T-cell (primary cell): ENCODE measurements at regions not wholly inside any gene's neighbourhood (a gene's known extent, or its start where the extent isn't known, plus 50 kb on each side); places are given as distances from the start of the nearest gene placed in this dataset.

Source experiments
- ATAC-seq, 4 experiments: fragments of 200-7000 bp in 3 of 4; fragments of 150-1000 bp in 1 of 4; cut with Tn5 transposase; replicated peaks in 1 of 4; 1 replicate in 3 of 4; 2 replicates in 1 of 4; pipeline ENCODE4 v1.10.0; 2021; ENCODE audit warnings: moderate library complexity in 3 of 4, mild to moderate bottlenecking in 2 of 4, moderate number of reproducible peaks in 1 of 4
- CTCF ChIA-PET, 2 donors: fragments of 300-600 bp; sonication (Branson Sonifier 250); formaldehyde crosslinking; loops; one replicate each; lab custom pipeline; 2022; ENCODE audit warnings: antibody characterized with exemption in 2 of 2; lab: Charles Lee
- POLR2A ChIA-PET, 2 donors: fragments of 300-600 bp; sonication (Branson Sonifier 250); formaldehyde crosslinking; loops; one replicate each; lab custom pipeline; 2022; ENCODE audit warnings: antibody characterized with exemption in 2 of 2; lab: Charles Lee
- DNase-seq, 35 experiments: peaks; one replicate each; pipeline versions ENCODE4 v3.0.0 to v3.0.0-alpha.2; 2013 to 2023
- H3K27ac ChIP-seq: one replicate; pipeline ENCODE4 v1.5.1; 2013; ENCODE audit warnings: low read length
- H3K27me3 ChIP-seq, 2 experiments: replicated peaks in 1 of 2; 1 replicate in 1 of 2; 2 replicates in 1 of 2; pipeline versions ENCODE4 v1.6.1 to v1.7.0; 2013; ENCODE audit warnings: low read length in 1 of 2, mixed read lengths in 1 of 2; ENCODE audit not compliant: control insufficient read depth in 2 of 2, insufficient read depth in 2 of 2; ENCODE audit errors: extremely low read depth in 1 of 2
- H3K36me3 ChIP-seq, 2 donors: 1 replicate in 1 of 2; 2 replicates in 1 of 2; pipeline versions ENCODE4 v1.6.1 to v1.7.0; 2013; ENCODE audit warnings: low read length in 1 of 2; ENCODE audit not compliant: control insufficient read depth in 2 of 2, insufficient read depth in 1 of 2; ENCODE audit errors: extremely low read depth in 1 of 2
- H3K4me1 ChIP-seq, 2 experiments: 1 replicate in 1 of 2; 2 replicates in 1 of 2; pipeline versions ENCODE4 v1.6.1 to v1.7.0; 2013; ENCODE audit warnings: low read length in 2 of 2, mixed read lengths in 1 of 2; ENCODE audit not compliant: insufficient read depth in 2 of 2, control insufficient read depth in 1 of 2; ENCODE audit errors: extremely low read depth in 1 of 2
- H3K4me3 ChIP-seq, 2 donors: 1 replicate in 1 of 2; 2 replicates in 1 of 2; pipeline versions ENCODE4 v1.5.1 to v1.7.0; 2013; ENCODE audit warnings: mild to moderate bottlenecking in 2 of 2, low read length in 1 of 2, moderate library complexity in 1 of 2; ENCODE audit not compliant: control insufficient read depth in 1 of 2; ENCODE audit errors: extremely low read depth in 1 of 2
- H3K9me3 ChIP-seq: 2 replicates; pipeline ENCODE4 v1.7.0; 2013
- H3K27ac Mint-ChIP-seq, 2 donors: one replicate each; pipeline ENCODE4 v1.8.0; 2020 to 2021; ENCODE audit warnings: mild to moderate bottlenecking in 2 of 2, mixed read lengths in 2 of 2
- H3K27me3 Mint-ChIP-seq, 2 donors: one replicate each; pipeline ENCODE4 v1.8.0; 2021 to 2022; ENCODE audit warnings: mixed read lengths in 2 of 2
- H3K36me3 Mint-ChIP-seq: one replicate; pipeline ENCODE4 v1.8.0; 2021; ENCODE audit warnings: mixed read lengths
- H3K4me1 Mint-ChIP-seq, 3 donors: one replicate each; pipeline ENCODE4 v1.8.0; 2020 to 2022; ENCODE audit warnings: mixed read lengths in 3 of 3, mild to moderate bottlenecking in 1 of 3
- H3K4me3 Mint-ChIP-seq, 3 donors: one replicate each; pipeline ENCODE4 v1.8.0; 2020 to 2022; ENCODE audit warnings: mild to moderate bottlenecking in 3 of 3, mixed read lengths in 3 of 3, moderate library complexity in 3 of 3
- H3K9me3 Mint-ChIP-seq, 3 donors: one replicate each; pipeline ENCODE4 v1.8.0; 2020 to 2022; ENCODE audit warnings: mixed read lengths in 3 of 3
- WGBS: methylation state at CpG from one replicate; pipeline ENCODE4 v1.1.5; 2013; ENCODE audit warnings: missing lambda C conversion rate; ENCODE audit not compliant: insufficient coverage; 5-methylcytosine and 5-hydroxymethylcytosine counted together

DNA sequence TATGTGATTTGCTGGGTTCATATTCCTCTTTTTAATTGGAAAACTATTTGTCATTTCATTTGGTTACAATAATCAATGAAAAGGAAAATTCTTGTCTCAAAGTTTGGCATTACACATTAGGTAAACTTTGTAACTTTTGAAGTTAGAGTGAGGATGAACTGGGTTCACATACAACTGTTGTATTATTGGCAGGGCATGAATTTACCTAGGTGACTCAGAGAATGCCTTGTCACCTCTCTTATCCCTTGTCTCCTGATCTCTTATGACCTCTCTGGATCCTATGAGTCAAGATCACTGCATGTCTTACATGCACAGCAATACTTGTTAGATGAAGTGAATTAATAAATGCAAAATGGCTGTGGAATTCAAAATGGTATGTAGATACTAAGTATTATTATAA lies 563.4 kb upstream of the GCFC2 start:
- ATAC-seq: no peak
- no peaks in the 10 kb centered on the region for H3K36me3 Mint-ChIP-seq
- H3K27ac Mint-ChIP-seq: no peak overlapping the region
- H3K4me1 Mint-ChIP-seq: no peaks in the 10 kb centered on the region
- Histone ChIP-seq H3K9me3 (no peaks in the 10 kb centered on the region), H3K27ac (no peak overlapping the region), H3K4me3 (no peak overlapping the region), H3K27me3 (no peaks in the 10 kb centered on the region), H3K4me1 (no peaks in the 10 kb centered on the region), H3K36me3 (no peaks in the 10 kb centered on the region)
- H3K9me3 Mint-ChIP-seq: peaks cover 10 to 24% (median 17%) of the 10 kb centered on the region in 3 donors
- POLR2A ChIA-PET: no interaction called here
- no peak overlapping the region for H3K4me3 Mint-ChIP-seq
- CTCF ChIA-PET: interaction anchor here in 1 of 2 donors (0.7 kb wide), 1 partner anchor 23 kb away, joined by 3 read pairs; no protein-coding TSS in a partner anchor
- H3K27me3 Mint-ChIP-seq: no peaks in the 10 kb centered on the region
- no peak for DNase-seq

DNA sequence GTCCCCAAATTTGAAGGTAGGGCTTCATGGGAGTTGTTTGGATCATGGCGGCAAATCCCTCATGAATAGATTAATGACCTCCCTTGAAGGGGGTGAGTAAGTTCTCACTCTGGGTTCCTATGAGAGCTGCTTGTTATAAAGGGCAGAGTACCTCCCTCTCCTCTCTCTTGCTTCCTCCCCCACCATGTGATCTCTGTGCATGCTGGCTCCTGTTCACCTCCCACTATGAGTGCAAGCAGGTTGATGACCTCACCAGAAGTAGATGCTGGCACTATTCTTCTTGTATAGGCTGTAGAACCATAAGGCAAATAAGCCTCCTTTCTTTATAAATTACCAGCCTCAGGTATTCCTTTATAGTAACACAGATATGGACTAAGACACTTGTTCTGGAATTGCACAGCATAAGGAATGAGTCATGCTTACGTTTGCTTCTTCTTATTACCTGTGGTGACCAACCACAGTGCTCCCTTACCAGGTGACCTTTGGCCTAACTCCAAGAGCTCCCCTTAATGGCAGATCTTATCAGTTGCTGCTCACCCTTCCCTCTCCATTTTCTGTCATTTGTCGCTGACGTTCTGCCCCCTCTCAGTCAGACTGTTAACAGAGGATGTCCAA lies 559.5 kb upstream of the GCFC2 start:
- Mint-ChIP-seq H3K4me3 (no peak overlapping the region), H3K4me1 (no peaks in the 10 kb centered on the region), H3K27me3 (no peaks in the 10 kb centered on the region), H3K9me3 (peaks cover 3 to 7% (median 6%) of the 10 kb centered on the region in 3 donors), H3K27ac (no peak overlapping the region), H3K36me3 (no peaks in the 10 kb centered on the region)
- ChIA-PET POLR2A (no interaction called here), CTCF (interaction anchor here in 1 of 2 donors (0.6 kb wide), 1 partner anchor 196 kb away, joined by 3 read pairs; no protein-coding TSS in a partner anchor)
- ATAC-seq: no peak
- Histone ChIP-seq H3K27ac (no peak overlapping the region), H3K36me3 (no peaks in the 10 kb centered on the region), H3K27me3 (no peaks in the 10 kb centered on the region), H3K4me1 (no peaks in the 10 kb centered on the region), H3K9me3 (no peaks in the 10 kb centered on the region), H3K4me3 (no peak overlapping the region)
- WGBS: 50% methylated on average over 2 of the region's 4 CpGs
- DNase-seq: no peak

- H3K4me1 ChIP-seq: no peaks in the 10 kb centered on the region
- Mint-ChIP-seq H3K27ac (no peak overlapping the region), H3K4me3 (no peak overlapping the region), H3K36me3 (no peaks in the 10 kb centered on the region), H3K4me1 (no peaks in the 10 kb centered on the region), H3K27me3 (no peaks in the 10 kb centered on the region), H3K9me3 (peaks cover 3 to 7% (median 6%) of the 10 kb centered on the region in 3 donors)
- no peak for ATAC-seq
- no peaks in the 10 kb centered on the region for H3K9me3 ChIP-seq
- DNase-seq: no peak
- 94% methylated on average over 2 of the region's 5 CpGs for WGBS
- no peaks in the 10 kb centered on the region for H3K36me3 ChIP-seq
- H3K4me3 ChIP-seq: no peak overlapping the region
- POLR2A ChIA-PET: no interaction called here
- H3K27me3 ChIP-seq: no peaks in the 10 kb centered on the region
- CTCF ChIA-PET: no interaction called here
- H3K27ac ChIP-seq: no peak overlapping the region
These were observed 558.3 kb upstream of the GCFC2 start for GRCh38 chr2:76268902-76269620.

DNA sequence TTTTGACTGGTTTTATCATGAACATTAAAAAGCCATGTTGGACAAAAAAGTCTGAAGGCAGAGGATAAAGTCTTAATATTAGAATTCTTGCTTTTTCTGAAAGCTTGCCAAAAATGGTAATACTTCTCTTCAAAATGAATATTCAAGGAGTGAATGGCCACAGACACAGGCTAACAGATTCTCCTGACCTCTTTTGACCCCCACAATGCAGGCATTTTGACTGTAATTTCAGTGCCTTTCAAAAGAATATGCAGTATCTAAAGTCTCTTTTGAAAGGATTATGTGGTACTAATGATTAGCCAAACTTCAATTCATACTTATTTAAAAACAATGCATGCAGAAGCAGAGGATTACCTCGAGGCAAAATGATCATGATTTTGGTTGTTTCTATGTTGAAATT lies 557.8 kb upstream of the GCFC2 start:
- no peaks in the 10 kb centered on the region for H3K9me3 ChIP-seq
- Mint-ChIP-seq H3K27me3 (no peaks in the 10 kb centered on the region), H3K36me3 (no peaks in the 10 kb centered on the region), H3K27ac (no peak overlapping the region), H3K4me3 (no peak overlapping the region), H3K9me3 (peaks cover 3 to 7% (median 6%) of the 10 kb centered on the region in 3 donors), H3K4me1 (no peaks in the 10 kb centered on the region)
- ATAC-seq (no peak), DNase-seq (no peak)
- WGBS: 0% methylated on average over 1 of the region's 1 CpG
- no peak overlapping the region for H3K4me3 ChIP-seq
- H3K36me3 ChIP-seq: no peaks in the 10 kb centered on the region
- H3K4me1 ChIP-seq: no peaks in the 10 kb centered on the region
- H3K27me3 ChIP-seq: no peaks in the 10 kb centered on the region
- ChIA-PET POLR2A (no interaction called here), CTCF (interaction anchor here in 1 of 2 donors (0.6 kb wide), 1 partner anchor 123 kb away, joined by 3 read pairs; no protein-coding TSS in a partner anchor)
- no peak overlapping the region for H3K27ac ChIP-seq

- Mint-ChIP-seq H3K36me3 (no peaks in the 10 kb centered on the region), H3K4me1 (no peaks in the 10 kb centered on the region), H3K27me3 (no peaks in the 10 kb centered on the region), H3K4me3 (no peak overlapping the region), H3K27ac (no peak overlapping the region), H3K9me3 (peaks cover 0 to 4% (median 2%) of the 10 kb centered on the region in 3 donors)
- Histone ChIP-seq H3K27me3 (no peaks in the 10 kb centered on the region), H3K4me3 (no peak overlapping the region), H3K9me3 (no peaks in the 10 kb centered on the region), H3K4me1 (no peaks in the 10 kb centered on the region), H3K27ac (no peak overlapping the region), H3K36me3 (no peaks in the 10 kb centered on the region)
- ChIA-PET POLR2A (no interaction called here), CTCF (no interaction called here)
- no peak for DNase-seq
- ATAC-seq: no peak
These were observed 547.1 kb upstream of the GCFC2 start for GRCh38 chr2:76257802-76258201.

GRCh38 chr2:76256458-76257088 lies 545.9 kb upstream of the GCFC2 start:
- peaks cover 2 to 3% (median 3%) of the 10 kb centered on the region in 3 donors for H3K9me3 Mint-ChIP-seq
- no peak overlapping the region for H3K27ac ChIP-seq
- H3K4me1 Mint-ChIP-seq: no peaks in the 10 kb centered on the region
- no peaks in the 10 kb centered on the region for H3K36me3 Mint-ChIP-seq
- H3K27me3 Mint-ChIP-seq: no peaks in the 10 kb centered on the region
- 0% methylated on average over 1 of the region's 3 CpGs for WGBS
- H3K4me3 Mint-ChIP-seq: no peak overlapping the region
- ChIA-PET CTCF (no interaction called here), POLR2A (no interaction called here)
- H3K4me3 ChIP-seq: no peak overlapping the region
- H3K4me1 ChIP-seq: no peaks in the 10 kb centered on the region
- DNase-seq (no peak), ATAC-seq (no peak)
- H3K36me3 ChIP-seq: no peaks in the 10 kb centered on the region
- H3K27ac Mint-ChIP-seq: no peak overlapping the region
- H3K27me3 ChIP-seq: no peaks in the 10 kb centered on the region
- no peaks in the 10 kb centered on the region for H3K9me3 ChIP-seq
